Spleen (tissue), 7 donors: ENCODE measurements at regions not wholly inside any gene's neighbourhood (a gene's known extent, or its start where the extent isn't known, plus 50 kb on each side); places are given as distances from the start of the nearest gene placed in this dataset.

Experiments used
- POLR2AphosphoS5 ChIP-seq, 3 donors: sonication (generic); formaldehyde crosslinking; IDR thresholded peaks; one replicate each; pipeline ENCODE4 v1.5.1; 2017; ENCODE audit warnings: antibody characterized with exemption in 3 of 3
- TF ChIP-seq, protein P1 (sequence below), 11 experiments: fragments of 200-600 bp in 7 of 11; fragments of 450-650 bp in 4 of 11; sonication (generic) in 4 of 11; IDR thresholded peaks in 8 of 11; conservative IDR thresholded peaks in 3 of 11; 1 replicate in 7 of 11; 2 replicates in 4 of 11; pipeline versions ENCODE4 v1.4.0 to v1.8.0; 2016 to 2021; ENCODE audit warnings: antibody characterized with exemption in 11 of 11, inconsistent platforms in 4 of 11, mild to moderate bottlenecking in 1 of 11
- donor health status: DM: no; HTN: no; CAD: no; lungs with moderate emphysema.
- donor health status: DM: no; HTN: no; CAD: no.
- donor health status: DM: no; HTN: no; CAD: no.

DNA sequence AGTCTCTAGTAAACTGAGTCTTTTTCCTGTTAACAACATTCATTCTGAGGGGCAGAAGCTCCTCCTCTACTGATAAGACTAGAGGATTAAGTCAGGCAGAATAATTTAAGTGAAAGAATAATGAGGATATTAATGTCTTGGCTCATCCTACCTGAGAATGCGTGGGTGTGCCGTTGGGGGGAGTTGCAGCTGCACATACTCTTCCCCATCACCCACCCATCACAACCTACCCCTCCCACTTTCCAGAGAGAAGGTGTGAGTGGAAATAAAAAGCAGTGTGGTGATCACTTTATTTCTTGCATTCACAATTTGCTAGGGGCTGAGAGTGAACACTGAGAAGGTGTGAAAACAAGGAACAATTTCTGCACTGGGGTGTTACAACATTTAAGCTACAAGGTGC lies 146.8 kb upstream of the MAGI3 start:
- TF ChIP-seq, protein P1, sequence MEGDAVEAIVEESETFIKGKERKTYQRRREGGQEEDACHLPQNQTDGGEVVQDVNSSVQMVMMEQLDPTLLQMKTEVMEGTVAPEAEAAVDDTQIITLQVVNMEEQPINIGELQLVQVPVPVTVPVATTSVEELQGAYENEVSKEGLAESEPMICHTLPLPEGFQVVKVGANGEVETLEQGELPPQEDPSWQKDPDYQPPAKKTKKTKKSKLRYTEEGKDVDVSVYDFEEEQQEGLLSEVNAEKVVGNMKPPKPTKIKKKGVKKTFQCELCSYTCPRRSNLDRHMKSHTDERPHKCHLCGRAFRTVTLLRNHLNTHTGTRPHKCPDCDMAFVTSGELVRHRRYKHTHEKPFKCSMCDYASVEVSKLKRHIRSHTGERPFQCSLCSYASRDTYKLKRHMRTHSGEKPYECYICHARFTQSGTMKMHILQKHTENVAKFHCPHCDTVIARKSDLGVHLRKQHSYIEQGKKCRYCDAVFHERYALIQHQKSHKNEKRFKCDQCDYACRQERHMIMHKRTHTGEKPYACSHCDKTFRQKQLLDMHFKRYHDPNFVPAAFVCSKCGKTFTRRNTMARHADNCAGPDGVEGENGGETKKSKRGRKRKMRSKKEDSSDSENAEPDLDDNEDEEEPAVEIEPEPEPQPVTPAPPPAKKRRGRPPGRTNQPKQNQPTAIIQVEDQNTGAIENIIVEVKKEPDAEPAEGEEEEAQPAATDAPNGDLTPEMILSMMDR (IDR thresholded peaks at IDR 0.05 in 8 of 11, conservative IDR thresholded peaks at IDR 0.05 in 3 of 11) = no peak
- TF ChIP-seq POLR2AphosphoS5 (IDR thresholded peaks at IDR 0.05) = no peak
